ENCODE measurements at regions not wholly inside any gene's neighbourhood (a gene's known extent, or its start where the extent isn't known, plus 50 kb on each side); places are given as distances from the start of the nearest gene placed in this dataset.
A peak's percentile ranks its signal among the peaks of the same experiment; 100 is the strongest.

DNA sequence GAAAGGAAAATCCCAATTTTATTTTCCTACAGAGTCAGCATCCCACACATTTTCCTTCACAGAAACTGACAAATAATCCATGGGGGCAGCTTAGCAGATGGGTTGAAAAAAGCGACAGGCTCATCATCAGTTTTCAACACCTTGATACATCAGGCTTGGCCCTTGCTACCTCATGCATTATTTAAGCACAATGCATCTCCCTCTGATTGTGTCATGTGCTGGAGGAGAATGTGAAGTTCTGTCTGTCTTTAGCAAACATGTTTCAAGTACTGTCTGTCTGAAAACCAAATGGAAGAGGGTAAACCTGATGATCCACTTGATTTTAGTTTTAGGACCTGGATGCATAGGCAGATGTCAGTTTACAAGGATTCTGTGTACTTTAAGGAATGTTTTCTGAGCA lies 128.6 kb upstream of the ADAMTS9 start:
- no peak overlapping the region for H3K4me3 ChIP-seq
- H3K36me3 ChIP-seq: peaks cover 0 to 10% of the 10 kb centered on the region in 2 donors
- H3K9me3 ChIP-seq: no peaks in the 10 kb centered on the region
- ATAC-seq: no peak
- H3K27me3 ChIP-seq: no peaks in the 10 kb centered on the region
- peaks cover 9 to 33% (median 17%) of the 10 kb centered on the region in 3 donors for H3K4me1 ChIP-seq
- H3K27ac ChIP-seq: peak overlapping the region in 1 of 4 donors; percentile 63
- no peak for TF ChIP-seq POLR2A (IDR thresholded peaks at IDR 0.05)
- no peak for TF ChIP-seq EP300 (IDR thresholded peaks at IDR 0.05)
- TF ChIP-seq, protein P1, sequence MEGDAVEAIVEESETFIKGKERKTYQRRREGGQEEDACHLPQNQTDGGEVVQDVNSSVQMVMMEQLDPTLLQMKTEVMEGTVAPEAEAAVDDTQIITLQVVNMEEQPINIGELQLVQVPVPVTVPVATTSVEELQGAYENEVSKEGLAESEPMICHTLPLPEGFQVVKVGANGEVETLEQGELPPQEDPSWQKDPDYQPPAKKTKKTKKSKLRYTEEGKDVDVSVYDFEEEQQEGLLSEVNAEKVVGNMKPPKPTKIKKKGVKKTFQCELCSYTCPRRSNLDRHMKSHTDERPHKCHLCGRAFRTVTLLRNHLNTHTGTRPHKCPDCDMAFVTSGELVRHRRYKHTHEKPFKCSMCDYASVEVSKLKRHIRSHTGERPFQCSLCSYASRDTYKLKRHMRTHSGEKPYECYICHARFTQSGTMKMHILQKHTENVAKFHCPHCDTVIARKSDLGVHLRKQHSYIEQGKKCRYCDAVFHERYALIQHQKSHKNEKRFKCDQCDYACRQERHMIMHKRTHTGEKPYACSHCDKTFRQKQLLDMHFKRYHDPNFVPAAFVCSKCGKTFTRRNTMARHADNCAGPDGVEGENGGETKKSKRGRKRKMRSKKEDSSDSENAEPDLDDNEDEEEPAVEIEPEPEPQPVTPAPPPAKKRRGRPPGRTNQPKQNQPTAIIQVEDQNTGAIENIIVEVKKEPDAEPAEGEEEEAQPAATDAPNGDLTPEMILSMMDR (IDR thresholded peaks at IDR 0.05): no peak
- no peak for TF ChIP-seq POLR2AphosphoS5 (IDR thresholded peaks at IDR 0.05)
- 100% methylated on average over 1 of the region's 1 CpG for WGBS, 2 donors (ENCODE audit: low coverage in 1 of 2)

DNA sequence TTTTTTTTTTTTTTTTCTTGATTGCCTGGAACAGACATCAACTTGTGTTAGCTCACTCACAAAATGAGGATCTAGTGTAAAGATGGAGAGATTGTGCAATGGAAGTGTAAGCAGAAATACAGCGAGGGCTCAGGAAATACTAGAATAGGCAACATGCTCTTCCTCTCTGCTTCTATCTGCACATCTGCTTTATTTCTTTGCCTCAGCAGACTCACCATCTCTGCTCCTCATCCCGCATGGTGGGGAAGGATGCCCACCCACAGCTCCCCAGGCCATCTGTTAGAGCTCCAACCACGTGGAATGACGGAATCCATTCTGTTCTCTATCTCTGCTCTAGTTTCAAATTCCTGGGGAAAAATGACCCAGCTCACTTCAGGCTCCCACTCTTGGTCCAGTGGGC lies 128.0 kb upstream of the ADAMTS9 start:
- TF ChIP-seq, protein P1 (IDR thresholded peaks at IDR 0.05): no peak
- TF ChIP-seq EP300 (IDR thresholded peaks at IDR 0.05) (no peak), POLR2A (IDR thresholded peaks at IDR 0.05) (no peak), POLR2AphosphoS5 (IDR thresholded peaks at IDR 0.05) (no peak)
- H3K4me1 ChIP-seq: peaks cover 9 to 33% (median 17%) of the 10 kb centered on the region in 3 donors
- WGBS, 2 donors (ENCODE audit: low coverage in 1 of 2): 25 to 60% methylated on average over 2 to 3 of the region's 4 CpGs
- peak overlapping the region in 2 of 4 donors; percentile 59 to 63 for H3K27ac ChIP-seq
- H3K27me3 ChIP-seq: no peaks in the 10 kb centered on the region
- peak; percentile 44 for ATAC-seq
- H3K9me3 ChIP-seq: no peaks in the 10 kb centered on the region
- peaks cover 0 to 16% of the 10 kb centered on the region in 2 donors for H3K36me3 ChIP-seq
- no peak overlapping the region for H3K4me3 ChIP-seq

DNA sequence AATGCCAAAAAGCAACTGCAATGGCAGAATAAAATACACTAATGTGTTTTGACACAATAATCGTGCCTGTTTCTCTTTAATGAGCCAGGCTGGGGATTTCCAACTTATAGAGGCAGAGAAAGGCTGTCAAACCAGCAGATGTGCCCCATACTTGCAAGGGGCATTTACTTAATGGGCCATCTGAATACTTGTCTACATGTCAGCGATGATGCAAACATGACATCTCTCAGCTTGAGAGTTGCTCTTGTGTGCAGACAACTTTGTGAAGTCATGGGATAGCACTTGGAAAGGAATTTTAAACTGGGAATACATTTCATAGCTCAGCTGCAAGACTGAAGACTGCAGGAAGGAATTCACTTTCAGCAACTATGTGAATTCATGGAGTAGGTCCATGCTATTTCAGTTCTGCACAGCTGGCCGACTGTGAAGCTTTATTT lies 127.4 kb upstream of the ADAMTS9 start:
- Histone ChIP-seq H3K4me1 (peaks cover 9 to 33% (median 17%) of the 10 kb centered on the region in 3 donors), H3K36me3 (peaks cover 0 to 22% of the 10 kb centered on the region in 2 donors), H3K4me3 (no peak overlapping the region), H3K27me3 (no peaks in the 10 kb centered on the region), H3K27ac (peak overlapping the region; percentile 16 to 63 (median 61)), H3K9me3 (no peaks in the 10 kb centered on the region)
- TF ChIP-seq EP300 (IDR thresholded peaks at IDR 0.05) (no peak), POLR2A (IDR thresholded peaks at IDR 0.05) (no peak)
- TF ChIP-seq, protein P1 (IDR thresholded peaks at IDR 0.05): peak in 2 of 4 experiments; percentile 31 to 53
- ATAC-seq: peak; percentile 81
- WGBS, 2 donors (ENCODE audit: low coverage in 1 of 2): 10 to 21% methylated on average over 2 of the region's 3 CpGs

DNA sequence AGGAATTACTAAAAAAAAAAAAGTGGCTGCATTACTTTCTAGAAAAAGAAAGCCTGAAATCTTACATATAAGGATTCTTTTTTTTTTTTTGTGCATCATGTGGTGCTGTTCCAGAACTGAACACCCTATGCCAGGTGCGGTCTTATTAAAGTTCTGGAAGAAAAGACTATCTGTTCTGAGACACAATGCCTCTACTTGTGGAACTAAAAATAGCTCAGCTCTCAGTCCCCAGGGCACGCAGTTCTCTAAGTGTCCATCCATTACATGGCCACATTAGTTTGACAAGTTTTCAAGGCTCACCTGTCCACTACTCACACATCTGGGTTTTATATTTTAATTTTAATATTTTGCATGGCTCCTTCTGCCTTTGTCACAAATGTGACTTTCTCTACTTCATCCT lies 126.6 kb upstream of the ADAMTS9 start:
- ATAC-seq: no peak

DNA sequence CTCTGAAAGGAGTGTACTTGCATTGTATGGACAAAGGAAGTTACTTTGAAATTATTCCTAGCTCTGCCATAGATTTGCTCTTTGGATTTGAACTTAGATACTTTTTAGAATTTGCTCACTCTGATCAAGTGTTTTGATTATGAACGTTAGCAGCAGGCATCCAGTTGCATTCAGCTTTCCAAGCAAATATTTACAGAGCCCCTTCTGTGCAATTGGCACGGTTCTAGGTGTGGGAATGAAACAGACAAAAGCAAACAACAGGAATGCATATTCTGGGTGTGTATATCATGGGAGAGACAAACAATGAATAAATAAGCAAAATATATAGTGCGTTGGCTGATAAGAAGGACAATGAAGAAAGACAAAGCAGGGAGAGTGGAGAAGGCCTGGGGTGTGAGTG lies 125.5 kb upstream of the ADAMTS9 start:
- Histone ChIP-seq H3K4me3 (no peak overlapping the region), H3K27ac (peak overlapping the region in 2 of 4 donors; percentile 14 to 63), H3K27me3 (no peaks in the 10 kb centered on the region), H3K4me1 (peaks cover 9 to 41% (median 17%) of the 10 kb centered on the region in 3 donors), H3K36me3 (peaks cover 0 to 28% of the 10 kb centered on the region in 2 donors), H3K9me3 (no peaks in the 10 kb centered on the region)
- WGBS, 2 donors (ENCODE audit: low coverage in 1 of 2): 50 to 73% methylated on average over 1 to 3 of the region's 3 CpGs
- no peak for ATAC-seq
- no peak for TF ChIP-seq POLR2AphosphoS5 (IDR thresholded peaks at IDR 0.05)
- no peak for TF ChIP-seq EP300 (IDR thresholded peaks at IDR 0.05)
- no peak for TF ChIP-seq POLR2A (IDR thresholded peaks at IDR 0.05)
- TF ChIP-seq, protein P1 (IDR thresholded peaks at IDR 0.05): no peak

More for the DNA sequence above, 126.6 kb upstream of the ADAMTS9 start:
- Histone ChIP-seq H3K4me1 (peaks cover 9 to 35% (median 17%) of the 10 kb centered on the region in 3 donors), H3K36me3 (peaks cover 0 to 28% of the 10 kb centered on the region in 2 donors), H3K4me3 (no peak overlapping the region), H3K27me3 (no peaks in the 10 kb centered on the region), H3K9me3 (no peaks in the 10 kb centered on the region), H3K27ac (peak overlapping the region; percentile 16 to 63 (median 61))
- WGBS, 2 donors (ENCODE audit: low coverage in 1 of 2): 0 to 44% methylated on average over 1 to 2 of the region's 2 CpGs
- TF ChIP-seq, protein P1 (IDR thresholded peaks at IDR 0.05): no peak
- no peak for TF ChIP-seq POLR2AphosphoS5 (IDR thresholded peaks at IDR 0.05)
- TF ChIP-seq POLR2A (IDR thresholded peaks at IDR 0.05): no peak
- no peak for TF ChIP-seq EP300 (IDR thresholded peaks at IDR 0.05)

Data from gastroesophageal sphincter (tissue), 4 donors.